ENCODE measurements at regions not wholly inside any gene's neighbourhood (a gene's known extent, or its start where the extent isn't known, plus 50 kb on each side); places are given as distances from the start of the nearest gene placed in this dataset.
A peak's percentile ranks its signal among the peaks of the same experiment; 100 is the strongest.

- H3K27me3 Mint-ChIP-seq (ENCODE audit: low read depth) = peaks cover 45% of the 10 kb centered on the region
- no peaks in the 10 kb centered on the region for H3K9me3 Mint-ChIP-seq
- H3K4me3 Mint-ChIP-seq (ENCODE audit: low read depth) = no peak overlapping the region
- H3K27ac Mint-ChIP-seq = no peak overlapping the region
- intact Hi-C loops (cut with micrococcal nuclease) = loop anchor here (5.0 to 10.0 kb wide), 3 partner anchors 108 to 740 kb away; partner anchors contain the start of gene MEF2C
- H3K4me1 Mint-ChIP-seq (ENCODE audit: low read depth) = peaks cover 21% of the 10 kb centered on the region
- H3K36me3 Mint-ChIP-seq (ENCODE audit: low read depth) = peaks cover 3% of the 10 kb centered on the region
- DNase-seq (ENCODE audit: low spot score) = no peak
Measured at GRCh38 chr5:88144219-88145001, 124.2 kb downstream of the TMEM161B start.

GRCh38 chr5:88143693-88144218 lies 124.9 kb downstream of the TMEM161B start:
- no peak overlapping the region for H3K4me3 Mint-ChIP-seq (ENCODE audit: low read depth)
- DNase-seq (ENCODE audit: low spot score) = no peak
- peaks cover 42% of the 10 kb centered on the region for H3K27me3 Mint-ChIP-seq (ENCODE audit: low read depth)
- H3K9me3 Mint-ChIP-seq = no peaks in the 10 kb centered on the region
- intact Hi-C loops (cut with micrococcal nuclease) = loop anchor here (2.0 to 10.0 kb wide), 4 partner anchors 109 to 741 kb away; partner anchors contain the start of gene MEF2C
- H3K36me3 Mint-ChIP-seq (ENCODE audit: low read depth) = peaks cover 3% of the 10 kb centered on the region
- peaks cover 21% of the 10 kb centered on the region for H3K4me1 Mint-ChIP-seq (ENCODE audit: low read depth)
- peak overlapping the region; percentile 15 for H3K27ac Mint-ChIP-seq

- H3K4me3 Mint-ChIP-seq (ENCODE audit: low read depth) = no peak overlapping the region
Measured at GRCh38 chr5:88142886-88143692, 125.6 kb downstream of the TMEM161B start.

GRCh38 chr5:88142636-88142885 lies 126.1 kb downstream of the TMEM161B start:
- intact Hi-C loops (cut with micrococcal nuclease) = loop anchor here (2.0 to 10.0 kb wide), 4 partner anchors 110 to 742 kb away; partner anchors contain the start of gene MEF2C
- no peak for DNase-seq (ENCODE audit: low spot score)
- H3K9me3 Mint-ChIP-seq = no peaks in the 10 kb centered on the region

More at GRCh38 chr5:88142886-88143692, 125.6 kb downstream of the TMEM161B start:
- Mint-ChIP-seq H3K9me3 (no peaks in the 10 kb centered on the region), H3K36me3 (ENCODE audit: low read depth) (peaks cover 3% of the 10 kb centered on the region), H3K27ac (peak overlapping the region; percentile 15), H3K27me3 (ENCODE audit: low read depth) (peaks cover 43% of the 10 kb centered on the region), H3K4me1 (ENCODE audit: low read depth) (peaks cover 21% of the 10 kb centered on the region)
- no peak for DNase-seq (ENCODE audit: low spot score)
- intact Hi-C loops (cut with micrococcal nuclease) = loop anchor here (2.0 to 10.0 kb wide), 4 partner anchors 109 to 742 kb away; partner anchors contain the start of gene MEF2C

GRCh38 chr5:88140856-88141752 lies 127.5 kb downstream of the TMEM161B start:
- Mint-ChIP-seq H3K27me3 (ENCODE audit: low read depth) (peaks cover 37% of the 10 kb centered on the region), H3K4me3 (ENCODE audit: low read depth) (no peak overlapping the region), H3K36me3 (ENCODE audit: low read depth) (peaks cover 3% of the 10 kb centered on the region), H3K27ac (no peak overlapping the region), H3K4me1 (ENCODE audit: low read depth) (peaks cover 21% of the 10 kb centered on the region), H3K9me3 (no peaks in the 10 kb centered on the region)
- intact Hi-C loops (cut with micrococcal nuclease) = loop anchor here (1.0 to 10.0 kb wide), 5 partner anchors 111 to 744 kb away; partner anchors contain the start of genes MEF2C and TMEM161B
- DNase-seq (ENCODE audit: low spot score) = peak; percentile 94

More at GRCh38 chr5:88142636-88142885, 126.1 kb downstream of the TMEM161B start:
- Mint-ChIP-seq H3K4me1 (ENCODE audit: low read depth) (peaks cover 21% of the 10 kb centered on the region), H3K27ac (no peak overlapping the region), H3K4me3 (ENCODE audit: low read depth) (no peak overlapping the region), H3K36me3 (ENCODE audit: low read depth) (peaks cover 3% of the 10 kb centered on the region), H3K27me3 (ENCODE audit: low read depth) (peaks cover 40% of the 10 kb centered on the region)

- DNase-seq (ENCODE audit: low spot score) = no peak
- H3K27ac Mint-ChIP-seq = no peak overlapping the region
- intact Hi-C loops (cut with micrococcal nuclease) = loop anchor here (2.0 to 10.0 kb wide), 4 partner anchors 112 to 744 kb away; partner anchors contain the start of gene MEF2C
- peaks cover 3% of the 10 kb centered on the region for H3K36me3 Mint-ChIP-seq (ENCODE audit: low read depth)
- no peak overlapping the region for H3K4me3 Mint-ChIP-seq (ENCODE audit: low read depth)
- peaks cover 30% of the 10 kb centered on the region for H3K27me3 Mint-ChIP-seq (ENCODE audit: low read depth)
- H3K4me1 Mint-ChIP-seq (ENCODE audit: low read depth) = peaks cover 16% of the 10 kb centered on the region
- H3K9me3 Mint-ChIP-seq = no peaks in the 10 kb centered on the region
Measured at GRCh38 chr5:88140396-88140855, 128.2 kb downstream of the TMEM161B start.

- H3K4me1 Mint-ChIP-seq (ENCODE audit: low read depth) = no peaks in the 10 kb centered on the region
- no peaks in the 10 kb centered on the region for H3K36me3 Mint-ChIP-seq (ENCODE audit: low read depth)
- H3K9me3 Mint-ChIP-seq = no peaks in the 10 kb centered on the region
- intact Hi-C loops (cut with micrococcal nuclease) = no loop called here
- no peak for DNase-seq (ENCODE audit: low spot score)
- peaks cover 12% of the 10 kb centered on the region for H3K27me3 Mint-ChIP-seq (ENCODE audit: low read depth)
- H3K27ac Mint-ChIP-seq = no peak overlapping the region
- H3K4me3 Mint-ChIP-seq (ENCODE audit: low read depth) = no peak overlapping the region
Measured at GRCh38 chr5:88130211-88130815, 138.3 kb downstream of the TMEM161B start.

GRCh38 chr5:88128813-88129212 lies 139.8 kb downstream of the TMEM161B start:
- H3K36me3 Mint-ChIP-seq (ENCODE audit: low read depth) = no peaks in the 10 kb centered on the region
- H3K4me3 Mint-ChIP-seq (ENCODE audit: low read depth) = no peak overlapping the region
- H3K9me3 Mint-ChIP-seq = no peaks in the 10 kb centered on the region
- H3K27ac Mint-ChIP-seq = no peak overlapping the region
- H3K4me1 Mint-ChIP-seq (ENCODE audit: low read depth) = no peaks in the 10 kb centered on the region
- DNase-seq (ENCODE audit: low spot score) = no peak
- intact Hi-C loops (cut with micrococcal nuclease) = no loop called here
- H3K27me3 Mint-ChIP-seq (ENCODE audit: low read depth) = peaks cover 9% of the 10 kb centered on the region

GRCh38 chr5:88119535-88120125 lies 149.0 kb downstream of the TMEM161B start:
- Mint-ChIP-seq H3K4me1 (ENCODE audit: low read depth) (no peaks in the 10 kb centered on the region), H3K27me3 (ENCODE audit: low read depth) (peaks cover 6% of the 10 kb centered on the region), H3K27ac (no peak overlapping the region), H3K36me3 (ENCODE audit: low read depth) (no peaks in the 10 kb centered on the region), H3K4me3 (ENCODE audit: low read depth) (no peak overlapping the region), H3K9me3 (no peaks in the 10 kb centered on the region)
- intact Hi-C loops (cut with micrococcal nuclease) = no loop called here
- DNase-seq (ENCODE audit: low spot score) = no peak

GRCh38 chr5:88118179-88118578 lies 150.5 kb downstream of the TMEM161B start:
- intact Hi-C loops (cut with micrococcal nuclease) = no loop called here
- Mint-ChIP-seq H3K9me3 (no peaks in the 10 kb centered on the region), H3K4me3 (ENCODE audit: low read depth) (no peak overlapping the region), H3K27ac (no peak overlapping the region), H3K27me3 (ENCODE audit: low read depth) (peaks cover 6% of the 10 kb centered on the region), H3K4me1 (ENCODE audit: low read depth) (no peaks in the 10 kb centered on the region), H3K36me3 (ENCODE audit: low read depth) (no peaks in the 10 kb centered on the region)
- no peak for DNase-seq (ENCODE audit: low spot score)

GRCh38 chr5:88117546-88117945 lies 151.1 kb downstream of the TMEM161B start:
- Mint-ChIP-seq H3K4me1 (ENCODE audit: low read depth) (no peaks in the 10 kb centered on the region), H3K4me3 (ENCODE audit: low read depth) (no peak overlapping the region), H3K27me3 (ENCODE audit: low read depth) (peaks cover 6% of the 10 kb centered on the region), H3K36me3 (ENCODE audit: low read depth) (no peaks in the 10 kb centered on the region), H3K27ac (no peak overlapping the region), H3K9me3 (no peaks in the 10 kb centered on the region)
- intact Hi-C loops (cut with micrococcal nuclease) = no loop called here
- DNase-seq (ENCODE audit: low spot score) = no peak

All from activated T-helper 2 cell treated with anti-CD3 and anti-CD28 coated beads, Interferon-gamma antibody, Interleukin-2, Interleukin-4, amounts not matched to agents 10 μg/mL and 5 μg/mL and 100 μg/mL, durations not matched to agents 14 hours and 24 hours and 36 hours (primary cell).